HepG2 (cell line): ENCODE measurements at regions not wholly inside any gene's neighbourhood (a gene's known extent, or its start where the extent isn't known, plus 50 kb on each side); places are given as distances from the start of the nearest gene placed in this dataset.

ENCODE experiments used
- ATAC-seq: fragments of 200-7000 bp; cut with Tn5 transposase; 3 replicates; pipeline ENCODE4 v1.9.1; 2020; ENCODE audit warnings: mild to moderate bottlenecking, moderate library complexity
- BruUV-seq: library from RNA; stranded (reverse); fragments of 400-500 nt; replicated peaks from 2 replicates; lab custom pipeline; 2021; lab: Mats Ljungman, UMichigan
- CTCF ChIA-PET: fragments of 300-600 bp; formaldehyde crosslinking; extraction: SDS; loops from one replicate; lab custom pipeline; 2021; ENCODE audit warnings: low total read pairs, inconsistent platforms, low intra/inter-chr PET ratio; lab: Yijun Ruan, JAX
- POLR2A ChIA-PET: fragments of 350-600 bp; sonication (Branson Sonifier 250); formaldehyde crosslinking; loops from one replicate; lab custom pipeline; 2020; ENCODE audit warnings: antibody characterized with exemption, inconsistent platforms; lab: Yijun Ruan, JAX
- DNase-seq: peaks from one replicate; pipeline ENCODE4 v3.0.0-alpha.2; 2015; ENCODE audit warnings: low spot score
- FAIRE-seq: peaks from 3 replicates; lab custom pipeline; 2011; peaks lifted over from hg19 to GRCh38; lab: Jason Lieb, UNC
- H2AFZ ChIP-seq: one replicate; pipeline ENCODE4 v1.6.1; 2011; ENCODE audit warnings: low read length, inconsistent platforms
- H3K27ac ChIP-seq: fragments of 300-600 bp; 3 replicates; pipeline ENCODE4 v1.8.0; 2011; ENCODE audit warnings: mixed run types, mild to moderate bottlenecking, mixed read lengths, low read length, inconsistent platforms; ENCODE audit not compliant: insufficient read depth; ENCODE audit errors: extremely low read length
- H3K27me3 ChIP-seq, 2 experiments: fragments of 200-600 bp in 1 of 2; 2 replicates in 1 of 2; 3 replicates in 1 of 2; pipeline versions ENCODE4 v1.6.0 to v1.8.0; 2011; ENCODE audit warnings: low read length in 2 of 2, mild to moderate bottlenecking in 2 of 2, moderate library complexity in 2 of 2, inconsistent platforms in 1 of 2; ENCODE audit not compliant: insufficient read depth in 2 of 2, control insufficient read depth in 1 of 2
- H3K36me3 ChIP-seq, 2 experiments: fragments of 200-600 bp in 1 of 2; replicated peaks in 1 of 2; 2 replicates in 1 of 2; 3 replicates in 1 of 2; pipeline versions ENCODE4 v1.5.1 to v1.8.0; 2011; ENCODE audit warnings: low read length in 2 of 2, inconsistent platforms in 1 of 2; ENCODE audit not compliant: insufficient read depth in 2 of 2, control insufficient read depth in 1 of 2
- H3K4me1 ChIP-seq: 2 replicates; pipeline ENCODE4 v1.5.1; 2012; ENCODE audit warnings: low read length, inconsistent platforms; ENCODE audit not compliant: insufficient read depth
- H3K4me2 ChIP-seq: 2 replicates; pipeline ENCODE4 v1.6.0; 2011; ENCODE audit warnings: low read depth, low read length, inconsistent platforms
- H3K4me3 ChIP-seq, 3 experiments: fragments of 200-600 bp in 1 of 3; sonication (generic), shearing (Covaris generic) in 1 of 3; replicated peaks in 1 of 3; 2 replicates each; pipeline ENCODE4 v1.5.1; 2011 to 2016; ENCODE audit warnings: low read length in 3 of 3, inconsistent platforms in 2 of 3, low read depth in 2 of 3, mild to moderate bottlenecking in 2 of 3, control low read depth in 1 of 3, mixed read lengths in 1 of 3; ENCODE audit not compliant: insufficient read depth in 1 of 3
- H3K79me2 ChIP-seq: one replicate; pipeline ENCODE4 v1.6.1; 2011; ENCODE audit warnings: low read length, inconsistent platforms; ENCODE audit not compliant: insufficient read depth
- H3K9ac ChIP-seq: 2 replicates; pipeline ENCODE4 v1.6.0; 2011; ENCODE audit warnings: mild to moderate bottlenecking, low read depth, low read length, inconsistent platforms; ENCODE audit not compliant: insufficient read depth
- H3K9me3 ChIP-seq: 2 replicates; pipeline ENCODE4 v1.5.1; 2012; ENCODE audit warnings: mild to moderate bottlenecking, low read length
- H4K20me1 ChIP-seq: 2 replicates; pipeline ENCODE4 v1.6.0; 2011; ENCODE audit warnings: inconsistent platforms, mild to moderate bottlenecking, low read length, moderate library complexity; ENCODE audit not compliant: insufficient read depth
- MAFK ChIP-seq, 2 experiments: IDR thresholded peaks in 1 of 2; conservative IDR thresholded peaks in 1 of 2; 2 replicates each; pipeline ENCODE4 v1.6.1; 2011; ENCODE audit warnings: improper control_type of control experiment in 2 of 2, low read length in 2 of 2
- PCBP1 ChIP-seq: fragments of 200-400 bp; formaldehyde crosslinking; IDR thresholded peaks from 2 replicates; pipeline ENCODE4 v1.6.1; 2017; ENCODE audit warnings: mild to moderate bottlenecking, low read depth, low read length, borderline replicate concordance
- TCF7 ChIP-seq: sonication (generic); IDR thresholded peaks from 2 replicates; pipeline ENCODE4 v1.6.1; 2016; ENCODE audit warnings: antibody characterized with exemption, low read depth
- TOPORS ChIP-seq: sonication (generic); formaldehyde crosslinking; IDR thresholded peaks from 2 replicates; pipeline ENCODE4 v1.8.0; 2023; ENCODE audit warnings: mild to moderate bottlenecking, missing genetic modification reagents
- WGBS: methylation state at CpG from one replicate; pipeline ENCODE4 v1.1.6; 2017; ENCODE audit warnings: low lambda C conversion rate; 5-methylcytosine and 5-hydroxymethylcytosine counted together
- in situ Hi-C: cut with HindIII; loops from 2 replicates; pipeline ENCODE4 v1.10.0; 2017; ENCODE audit warnings: low pct_unique_long_range_greater_than_20kb; ENCODE audit not compliant: extremely low pct_ligation_motif_present
- intact Hi-C: fragments of 100-400 bp; cut with micrococcal nuclease; formaldehyde crosslinking; loops from one replicate; pipeline ENCODE4 v1.10.0; 2022; ENCODE audit not compliant: unreplicated experiment

DNA sequence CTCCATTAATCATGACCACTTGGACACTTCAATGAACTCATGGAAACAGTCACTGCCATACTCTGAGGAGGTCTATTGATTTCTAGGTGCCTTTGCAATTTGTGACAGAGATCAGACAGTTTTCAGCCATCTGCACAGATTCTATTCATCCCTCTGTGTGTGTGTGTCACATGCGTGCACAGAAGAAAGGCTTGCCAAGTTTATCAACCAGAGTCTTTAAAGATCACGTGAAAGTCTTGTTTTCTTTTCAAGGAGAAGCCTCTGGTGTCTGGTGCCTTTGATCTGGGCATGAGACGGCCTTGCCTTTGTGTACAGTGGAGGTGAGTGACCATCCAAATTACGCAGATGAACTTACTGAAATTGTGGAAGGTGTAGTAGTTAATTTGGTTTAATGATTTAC is 164.2 kb downstream of the VAPA start:
- in situ Hi-C loops (no loop called here), intact Hi-C loops (no loop called here)
- Histone ChIP-seq H3K4me2 (no peak overlapping the region), H3K4me1 (peaks cover 16% of the 10 kb centered on the region), H2AFZ (no peak overlapping the region), H4K20me1 (no peaks in the 10 kb centered on the region), H3K9me3 (peaks cover 7% of the 10 kb centered on the region; the same call in 1 of the 2 replicates), H3K36me3 (no peaks in the 10 kb centered on the region), H3K4me3 (no peak overlapping the region)
- DNase-seq (no peak), ATAC-seq (no peak)
- POLR2A ChIA-PET = no interaction called here
- TF ChIP-seq PCBP1 (no peak), TCF7 (0 out of 2 replicates have a peak, but pooled peaks have one; percentile 11)
- TF ChIP-seq, all 625 proteins: peak for 1
- Histone ChIP-seq H3K79me2 (no peaks in the 10 kb centered on the region), H3K9ac (no peak overlapping the region), H3K27me3 (peaks cover 0 to 3% of the 10 kb centered on the region in 2 experiments; a peak in 1 of 5 replicates), H3K27ac (no peak overlapping the region)
- CTCF ChIA-PET = no interaction called here
- 0% methylated on average over 4 of the region's 4 CpGs for WGBS
- no peak for FAIRE-seq
- BruUV-seq = no TSS peak

DNA sequence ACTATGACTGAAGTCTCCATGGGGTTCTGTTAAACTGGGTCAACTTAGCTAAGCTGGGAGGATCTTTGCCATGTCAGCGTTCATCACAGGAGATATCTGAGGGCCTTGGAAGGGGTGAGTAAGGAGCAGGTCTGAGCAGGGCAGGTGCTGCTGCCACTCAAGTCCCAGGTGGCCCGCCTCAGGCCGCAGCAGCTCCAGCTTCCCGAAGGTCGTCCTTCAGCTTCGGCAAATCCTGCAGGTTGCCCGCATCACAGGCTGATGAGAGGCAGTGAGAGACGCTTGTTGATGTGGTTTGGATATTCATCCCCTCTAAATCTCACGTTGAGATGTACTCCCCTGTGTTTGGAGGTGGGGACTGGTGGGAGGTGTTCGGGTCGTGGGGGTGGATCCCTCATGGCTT is 166.6 kb downstream of the VAPA start:
- no TSS peak for BruUV-seq
- intact Hi-C loops (no loop called here), in situ Hi-C loops (no loop called here)
- CTCF ChIA-PET = no interaction called here
- Histone ChIP-seq H2AFZ (no peak overlapping the region), H3K79me2 (no peaks in the 10 kb centered on the region), H3K4me1 (peaks cover 16% of the 10 kb centered on the region), H3K9me3 (peaks cover 13% of the 10 kb centered on the region; the same call in 1 of the 2 replicates), H3K36me3 (no peaks in the 10 kb centered on the region), H4K20me1 (no peaks in the 10 kb centered on the region), H3K27ac (no peak overlapping the region), H3K4me3 (no peak overlapping the region), H3K4me2 (no peak overlapping the region), H3K27me3 (peaks cover 0 to 5% of the 10 kb centered on the region in 2 experiments; a peak in 2 of 5 replicates), H3K9ac (no peak overlapping the region)
- FAIRE-seq (no peak), DNase-seq (no peak), ATAC-seq (no peak)
- POLR2A ChIA-PET = no interaction called here
- TF ChIP-seq TOPORS (CRISPR knock-in tag) = no peak
- peak; percentile 1 to 36; a peak in 2 of 4 replicates for TF ChIP-seq MAFK (conservative IDR thresholded peaks at IDR 0.05 in 1 of 2, IDR thresholded peaks at IDR 0.05 in 1 of 2; ENCODE audit: low read length in 2 of 2)
- WGBS = 56% methylated on average over 4 of the region's 11 CpGs
